ENCODE measurements at regions not wholly inside any gene's neighbourhood (a gene's known extent, or its start where the extent isn't known, plus 50 kb on each side); places are given as distances from the start of the nearest gene placed in this dataset.
"Not testable (repeated sequence)": the region's sequence is repeated elsewhere in the genome, so short reads cannot be mapped to it uniquely, and the experiment has no call there.

DNA sequence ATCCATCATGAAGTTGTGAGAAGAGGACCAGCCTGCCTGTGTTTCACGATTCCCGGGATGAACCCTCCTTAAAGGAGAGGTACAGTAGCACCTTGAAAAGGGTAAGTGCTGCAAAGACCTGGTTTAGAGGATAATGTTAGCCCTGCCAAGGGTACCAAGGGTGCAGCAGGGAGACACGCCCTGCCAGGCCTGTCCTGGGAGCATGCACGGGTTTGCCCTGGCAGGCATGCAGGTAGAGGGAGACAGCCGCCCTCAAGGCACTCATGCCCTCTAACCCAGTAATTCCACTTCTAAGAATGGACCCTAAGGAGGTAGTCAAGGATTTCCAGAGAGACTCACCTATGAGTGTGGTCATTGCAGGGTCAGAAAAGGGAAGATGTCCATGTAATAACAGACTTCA is 65.0 kb downstream of the DIO3 start:
- peaks cover 11% of the 10 kb centered on the region for H3K4me1 ChIP-seq (ENCODE audit: control insufficient read depth, insufficient read depth, low read length)
- no peak overlapping the region for H3K9ac ChIP-seq (ENCODE audit: low read length in 2 of 2)

DNA sequence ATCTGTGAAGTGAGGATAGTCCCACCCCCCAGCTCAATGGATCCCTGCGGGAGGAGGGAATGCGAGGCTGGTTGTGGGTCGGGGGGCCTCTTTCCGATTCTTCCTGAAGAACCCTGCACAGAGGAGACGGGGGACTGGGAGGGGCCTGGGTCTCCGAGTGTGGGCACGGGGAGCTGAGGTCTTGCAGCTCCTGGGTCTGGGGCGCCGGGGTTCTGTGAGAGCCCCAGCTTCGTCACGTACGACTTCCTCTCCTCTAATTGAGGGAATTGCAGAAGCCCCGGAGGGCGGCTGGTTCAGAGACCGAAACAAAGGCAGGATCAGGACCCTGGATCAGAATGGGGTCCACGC is 66.6 kb downstream of the DIO3 start:
- H3K4me1 ChIP-seq (ENCODE audit: control insufficient read depth, insufficient read depth, low read length), result peaks cover 11% of the 10 kb centered on the region
- no peaks in the 10 kb centered on the region for H3K27me3 ChIP-seq (ENCODE audit: control insufficient read depth in 1 of 2, insufficient read depth in 2 of 2, low read length in 2 of 2)
- H3K4me3 ChIP-seq (ENCODE audit: low read length in 2 of 2), result peak overlapping the region in 1 of 2 donors; percentile 15
- no peak overlapping the region for H3K27ac ChIP-seq (ENCODE audit: low read length)
- no peaks in the 10 kb centered on the region for H3K9me3 ChIP-seq (ENCODE audit: control insufficient read depth in 2 of 2, low read length in 2 of 2)
- H3K36me3 ChIP-seq (ENCODE audit: control insufficient read depth in 2 of 2, insufficient read depth in 2 of 2, low read length in 2 of 2), result no peaks in the 10 kb centered on the region
- no peak overlapping the region for H3K9ac ChIP-seq (ENCODE audit: low read length in 2 of 2)

More for the DNA sequence above, 65.0 kb downstream of the DIO3 start:
- no peak overlapping the region for H3K4me3 ChIP-seq (ENCODE audit: low read length in 2 of 2)
- H3K27ac ChIP-seq (ENCODE audit: low read length), result no peak overlapping the region
- H3K27me3 ChIP-seq (ENCODE audit: control insufficient read depth in 1 of 2, insufficient read depth in 2 of 2, low read length in 2 of 2), result no peaks in the 10 kb centered on the region
- H3K36me3 ChIP-seq (ENCODE audit: control insufficient read depth in 2 of 2, insufficient read depth in 2 of 2, low read length in 2 of 2), result no peaks in the 10 kb centered on the region
- H3K9me3 ChIP-seq (ENCODE audit: control insufficient read depth in 2 of 2, low read length in 2 of 2), result no peaks in the 10 kb centered on the region

DNA sequence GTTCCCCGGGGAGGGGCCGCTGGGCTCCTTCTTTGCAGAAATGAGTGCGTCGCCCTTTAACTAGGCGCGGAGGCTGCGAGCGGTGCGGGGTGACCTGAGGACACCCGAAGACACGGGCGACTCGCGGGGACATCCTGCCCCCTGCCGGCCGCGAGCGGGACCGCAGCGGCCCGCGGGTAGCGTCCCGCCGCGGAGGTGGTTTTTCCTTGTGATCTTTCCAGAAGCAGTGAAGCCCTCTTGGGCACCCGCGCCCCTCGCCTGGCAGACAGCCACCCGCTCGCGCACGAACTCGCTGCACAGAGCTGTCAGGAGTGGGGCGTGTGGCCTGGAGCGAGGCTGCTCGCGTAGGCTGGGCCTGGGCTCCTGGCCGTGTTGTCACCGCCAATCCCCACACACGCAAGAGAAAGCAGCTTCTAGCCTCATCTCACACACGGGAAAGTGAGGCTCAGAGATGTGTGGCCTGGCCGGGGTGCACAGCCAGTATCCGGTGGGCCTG is 67.2 kb downstream of the DIO3 start:
- H3K9ac ChIP-seq (ENCODE audit: low read length in 2 of 2), result peak overlapping the region; percentile 40 to 58
- H3K4me3 ChIP-seq (ENCODE audit: low read length in 2 of 2), result peak overlapping the region in 1 of 2 donors; percentile 69

DNA sequence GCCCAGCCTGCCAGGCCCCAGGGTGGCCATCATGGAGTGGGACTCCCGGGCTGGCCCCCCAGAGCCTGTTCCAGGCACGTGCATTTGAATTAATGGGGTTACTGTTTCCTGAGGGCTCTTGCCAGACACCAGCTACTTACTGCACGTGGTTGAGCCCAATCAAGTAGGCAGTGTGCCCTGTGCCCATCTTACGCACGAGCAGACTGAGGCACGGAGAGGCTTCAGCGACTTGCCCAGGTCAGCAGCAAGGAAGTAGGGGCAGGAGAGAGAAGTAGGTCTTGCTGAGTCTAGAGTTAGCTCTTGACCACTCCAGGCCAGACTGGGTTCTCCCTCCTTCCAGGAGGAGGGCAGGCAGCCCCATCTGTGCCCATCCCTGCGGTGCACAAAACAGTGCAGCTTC is 67.7 kb downstream of the DIO3 start:
- no peaks in the 10 kb centered on the region for H3K27me3 ChIP-seq (ENCODE audit: control insufficient read depth in 1 of 2, insufficient read depth in 2 of 2, low read length in 2 of 2)
- no peak overlapping the region for H3K27ac ChIP-seq (ENCODE audit: low read length)
- H3K4me3 ChIP-seq (ENCODE audit: low read length in 2 of 2), result peak overlapping the region in 1 of 2 donors; percentile 69
- H3K36me3 ChIP-seq (ENCODE audit: control insufficient read depth in 2 of 2, insufficient read depth in 2 of 2, low read length in 2 of 2), result no peaks in the 10 kb centered on the region
- H3K4me1 ChIP-seq (ENCODE audit: control insufficient read depth, insufficient read depth, low read length), result peaks cover 11% of the 10 kb centered on the region
- no peaks in the 10 kb centered on the region for H3K9me3 ChIP-seq (ENCODE audit: control insufficient read depth in 2 of 2, low read length in 2 of 2)
- H3K9ac ChIP-seq (ENCODE audit: low read length in 2 of 2), result peak overlapping the region in 1 of 2 donors; percentile 40

More for the DNA sequence above, 67.2 kb downstream of the DIO3 start:
- Histone ChIP-seq H3K9me3 (ENCODE audit: control insufficient read depth in 2 of 2, low read length in 2 of 2) (no peaks in the 10 kb centered on the region), H3K36me3 (ENCODE audit: control insufficient read depth in 2 of 2, insufficient read depth in 2 of 2, low read length in 2 of 2) (no peaks in the 10 kb centered on the region), H3K4me1 (ENCODE audit: control insufficient read depth, insufficient read depth, low read length) (peaks cover 11% of the 10 kb centered on the region), H3K27me3 (ENCODE audit: control insufficient read depth in 1 of 2, insufficient read depth in 2 of 2, low read length in 2 of 2) (no peaks in the 10 kb centered on the region), H3K27ac (ENCODE audit: low read length) (no peak overlapping the region)

DNA sequence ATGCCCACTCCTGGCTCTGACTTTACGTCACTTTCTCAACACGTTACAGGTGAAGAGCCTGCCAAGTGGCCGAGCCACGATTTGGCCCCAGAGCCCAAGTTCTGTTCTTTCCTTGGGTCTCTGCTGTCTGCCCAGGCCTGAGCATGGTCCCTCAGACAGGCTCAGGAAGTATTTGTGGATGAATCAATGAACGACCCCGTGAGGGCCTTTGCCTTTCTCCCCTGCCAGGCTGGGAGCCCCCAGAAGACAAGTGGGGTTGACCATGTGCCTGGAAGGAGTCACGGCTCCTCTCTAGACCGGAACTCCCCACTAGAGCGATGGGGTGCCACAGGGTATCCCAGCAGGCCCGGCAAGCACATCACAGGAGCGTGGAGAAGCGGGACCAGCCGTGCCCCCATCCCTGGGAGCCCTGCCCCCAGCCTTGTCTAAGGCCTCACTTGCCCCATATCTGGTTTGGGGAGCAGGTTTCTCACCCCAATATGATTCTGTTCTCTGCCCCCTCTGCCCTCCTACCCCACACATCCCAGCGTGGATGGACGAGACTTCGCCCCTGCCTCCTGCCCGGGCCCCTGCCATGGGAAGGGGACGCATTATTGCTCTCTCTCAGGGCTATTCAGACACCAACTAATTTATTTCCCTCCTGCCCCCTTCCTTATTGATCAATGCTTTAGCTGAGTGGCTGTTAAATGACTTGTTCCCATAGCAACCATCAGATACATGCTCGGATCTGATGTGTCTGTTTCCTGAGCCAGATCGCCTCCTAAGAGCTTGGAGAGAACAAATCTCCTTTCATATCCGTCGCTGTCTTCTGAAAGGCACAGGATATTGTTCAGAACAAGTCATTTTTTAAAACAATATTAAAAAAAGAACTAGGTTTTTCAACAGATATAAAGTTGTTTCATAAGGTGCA is 69.0 kb downstream of the DIO3 start:
- H3K27me3 ChIP-seq (ENCODE audit: control insufficient read depth in 1 of 2, insufficient read depth in 2 of 2, low read length in 2 of 2), result peaks cover 0 to 7% of the 10 kb centered on the region in 2 donors
- H3K27ac ChIP-seq (ENCODE audit: low read length), result no peak overlapping the region
- no peak overlapping the region for H3K9ac ChIP-seq (ENCODE audit: low read length in 2 of 2)
- H3K4me3 ChIP-seq (ENCODE audit: low read length in 2 of 2), result no peak overlapping the region
- H3K4me1 ChIP-seq (ENCODE audit: control insufficient read depth, insufficient read depth, low read length), result peaks cover 11% of the 10 kb centered on the region
- no peaks in the 10 kb centered on the region for H3K9me3 ChIP-seq (ENCODE audit: control insufficient read depth in 2 of 2, low read length in 2 of 2)
- no peaks in the 10 kb centered on the region for H3K36me3 ChIP-seq (ENCODE audit: control insufficient read depth in 2 of 2, insufficient read depth in 2 of 2, low read length in 2 of 2)

DNA sequence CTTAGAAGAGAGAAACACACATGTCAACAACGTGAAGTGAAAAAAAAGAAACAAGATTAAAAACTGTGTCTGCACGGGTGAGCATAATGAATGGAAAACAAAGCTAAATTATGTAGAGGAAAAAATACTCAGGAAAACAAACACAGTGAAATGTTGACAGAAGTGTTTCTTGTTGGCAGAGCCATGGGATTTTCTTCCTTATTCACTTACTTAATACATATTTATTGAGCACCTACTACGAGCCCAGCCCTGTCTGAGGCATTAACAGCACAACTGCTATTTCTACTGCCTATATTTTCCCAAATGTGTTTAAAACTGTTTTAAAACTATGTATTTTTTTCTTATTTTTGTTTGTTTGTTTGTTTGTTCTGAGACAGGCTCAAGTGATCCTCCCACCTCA is 69.9 kb downstream of the DIO3 start:
- H3K27ac ChIP-seq (ENCODE audit: low read length), result no peak overlapping the region
- H3K4me1 ChIP-seq (ENCODE audit: control insufficient read depth, insufficient read depth, low read length), result peaks cover 11% of the 10 kb centered on the region
- no peaks in the 10 kb centered on the region for H3K9me3 ChIP-seq (ENCODE audit: control insufficient read depth in 2 of 2, low read length in 2 of 2)
- no peaks in the 10 kb centered on the region for H3K36me3 ChIP-seq (ENCODE audit: control insufficient read depth in 2 of 2, insufficient read depth in 2 of 2, low read length in 2 of 2)
- H3K9ac ChIP-seq (ENCODE audit: low read length in 2 of 2), result no peak overlapping the region
- H3K4me3 ChIP-seq (ENCODE audit: low read length in 2 of 2), result no peak overlapping the region
- H3K27me3 ChIP-seq (ENCODE audit: control insufficient read depth in 1 of 2, insufficient read depth in 2 of 2, low read length in 2 of 2), result peaks cover 0 to 7% of the 10 kb centered on the region in 2 donors

DNA sequence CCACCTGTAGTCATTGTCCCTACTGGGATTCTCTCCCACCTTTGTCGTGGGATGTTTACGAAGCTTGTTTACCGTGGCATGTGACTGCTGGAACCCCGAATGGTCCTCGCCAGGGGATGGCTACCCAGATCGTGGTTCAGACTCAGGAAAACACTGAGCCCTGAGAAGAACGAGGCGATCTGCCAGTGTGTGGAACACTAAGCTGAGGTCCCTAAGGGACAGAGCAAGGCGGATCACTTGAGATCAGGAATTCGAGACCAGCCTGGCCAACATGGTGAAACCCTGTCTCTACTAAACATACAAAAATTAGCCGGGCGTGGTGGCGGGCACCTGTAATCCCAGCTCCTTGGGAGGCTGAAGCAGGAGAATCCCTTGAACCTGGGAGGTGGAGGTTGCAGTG is 70.7 kb downstream of the DIO3 start:
- H3K4me1 ChIP-seq (ENCODE audit: control insufficient read depth, insufficient read depth, low read length), result peaks cover 11% of the 10 kb centered on the region
- not testable (repeated sequence) for H3K9me3 ChIP-seq (ENCODE audit: control insufficient read depth in 2 of 2, low read length in 2 of 2); H3K27ac ChIP-seq (ENCODE audit: low read length); H3K27me3 ChIP-seq (ENCODE audit: control insufficient read depth in 1 of 2, insufficient read depth in 2 of 2, low read length in 2 of 2); H3K4me3 ChIP-seq (ENCODE audit: low read length in 2 of 2); H3K9ac ChIP-seq (ENCODE audit: low read length in 2 of 2); H3K36me3 ChIP-seq (ENCODE audit: control insufficient read depth in 2 of 2, insufficient read depth in 2 of 2, low read length in 2 of 2)

DNA sequence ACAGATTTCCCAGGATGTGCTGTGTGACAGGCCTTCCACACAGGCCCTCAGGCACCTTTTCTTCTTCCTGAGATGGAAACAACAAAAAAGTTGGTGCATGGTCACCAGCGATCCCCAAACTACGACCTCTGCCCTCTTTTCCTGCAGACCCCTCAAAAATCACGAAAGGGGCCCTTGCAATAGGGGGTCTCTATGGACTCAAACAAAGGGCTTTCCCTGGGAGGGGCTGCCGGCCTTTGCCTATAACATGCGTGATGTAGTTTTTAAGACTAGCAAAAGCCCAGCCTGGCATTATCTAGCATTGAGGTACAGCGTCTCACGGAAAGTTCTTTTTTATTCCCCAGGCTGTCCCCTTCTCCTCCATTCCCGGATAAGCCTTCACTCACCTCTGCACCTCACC is 71.2 kb downstream of the DIO3 start:
- H3K27ac ChIP-seq (ENCODE audit: low read length), result no peak overlapping the region
- H3K9ac ChIP-seq (ENCODE audit: low read length in 2 of 2), result no peak overlapping the region
- no peaks in the 10 kb centered on the region for H3K36me3 ChIP-seq (ENCODE audit: control insufficient read depth in 2 of 2, insufficient read depth in 2 of 2, low read length in 2 of 2)

DNA sequence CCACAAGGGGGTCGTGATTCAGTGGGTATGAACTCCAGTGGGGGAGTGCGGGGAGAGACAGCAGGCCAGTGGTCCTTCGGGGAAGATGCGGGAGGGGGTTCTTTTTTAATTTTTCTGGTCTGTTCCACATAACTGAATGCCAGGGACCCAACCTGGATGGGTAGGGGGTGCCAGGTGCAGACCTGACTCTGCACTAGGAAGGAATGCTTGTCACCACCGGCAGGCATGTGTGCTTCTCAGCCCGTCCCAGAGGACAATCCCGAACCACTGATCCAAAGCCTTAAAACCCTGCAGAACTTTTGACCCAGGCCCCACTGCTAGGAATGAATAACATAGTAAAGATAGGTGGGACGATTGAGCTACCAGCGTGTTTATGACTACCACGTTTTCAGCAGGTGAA is 72.0 kb downstream of the DIO3 start:
- Histone ChIP-seq H3K4me3 (ENCODE audit: low read length in 2 of 2) (no peak overlapping the region), H3K9ac (ENCODE audit: low read length in 2 of 2) (no peak overlapping the region), H3K27me3 (ENCODE audit: control insufficient read depth in 1 of 2, insufficient read depth in 2 of 2, low read length in 2 of 2) (peaks cover 0 to 7% of the 10 kb centered on the region in 2 donors), H3K27ac (ENCODE audit: low read length) (no peak overlapping the region), H3K9me3 (ENCODE audit: control insufficient read depth in 2 of 2, low read length in 2 of 2) (no peaks in the 10 kb centered on the region), H3K4me1 (ENCODE audit: control insufficient read depth, insufficient read depth, low read length) (peaks cover 4% of the 10 kb centered on the region), H3K36me3 (ENCODE audit: control insufficient read depth in 2 of 2, insufficient read depth in 2 of 2, low read length in 2 of 2) (no peaks in the 10 kb centered on the region)

More for the DNA sequence above, 71.2 kb downstream of the DIO3 start:
- Histone ChIP-seq H3K4me3 (ENCODE audit: low read length in 2 of 2) (no peak overlapping the region), H3K4me1 (ENCODE audit: control insufficient read depth, insufficient read depth, low read length) (peaks cover 11% of the 10 kb centered on the region), H3K9me3 (ENCODE audit: control insufficient read depth in 2 of 2, low read length in 2 of 2) (no peaks in the 10 kb centered on the region), H3K27me3 (ENCODE audit: control insufficient read depth in 1 of 2, insufficient read depth in 2 of 2, low read length in 2 of 2) (peaks cover 0 to 7% of the 10 kb centered on the region in 2 donors)

DNA sequence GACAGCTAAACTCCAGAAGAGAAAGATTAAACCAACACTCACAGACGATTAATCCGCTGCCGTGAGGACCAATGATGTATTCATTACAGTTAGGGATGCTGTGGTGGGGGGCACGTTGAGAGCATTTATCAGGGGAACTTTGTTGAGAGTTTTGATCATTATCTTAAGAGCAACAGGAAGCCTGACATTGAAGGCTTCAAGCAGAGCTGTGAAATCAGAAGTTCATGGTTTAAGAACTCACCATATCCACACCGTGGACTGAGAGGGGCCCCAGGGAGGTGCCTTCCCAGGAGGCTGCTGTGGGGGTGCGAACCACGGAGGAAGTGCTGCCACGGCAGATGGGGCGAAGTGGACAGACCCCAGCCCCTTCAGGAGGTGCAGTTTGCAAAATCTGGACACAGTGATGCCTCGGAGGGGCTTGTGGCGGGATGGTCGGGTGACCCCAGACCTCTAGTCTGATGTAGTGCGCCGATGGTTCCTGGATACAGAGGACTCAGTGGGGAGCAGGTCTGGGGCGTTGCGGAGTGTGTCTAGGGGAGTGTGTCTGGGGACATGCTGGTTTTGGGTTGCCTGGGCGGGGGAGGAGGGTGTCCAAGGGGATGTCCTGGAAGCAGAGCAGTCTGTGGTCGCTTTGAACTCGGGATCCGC is 73.0 kb downstream of the DIO3 start:
- peaks cover 0 to 9% of the 10 kb centered on the region in 2 donors for H3K27me3 ChIP-seq (ENCODE audit: control insufficient read depth in 1 of 2, insufficient read depth in 2 of 2, low read length in 2 of 2)
- H3K9ac ChIP-seq (ENCODE audit: low read length in 2 of 2), result no peak overlapping the region
- no peak overlapping the region for H3K4me3 ChIP-seq (ENCODE audit: low read length in 2 of 2)
- no peaks in the 10 kb centered on the region for H3K9me3 ChIP-seq (ENCODE audit: control insufficient read depth in 2 of 2, low read length in 2 of 2)
- no peak overlapping the region for H3K27ac ChIP-seq (ENCODE audit: low read length)
- no peaks in the 10 kb centered on the region for H3K4me1 ChIP-seq (ENCODE audit: control insufficient read depth, insufficient read depth, low read length)
- no peaks in the 10 kb centered on the region for H3K36me3 ChIP-seq (ENCODE audit: control insufficient read depth in 2 of 2, insufficient read depth in 2 of 2, low read length in 2 of 2)

All from stomach smooth muscle (tissue), 2 donors.